Activated CD8-positive, alpha-beta memory T cell treated with anti-CD3 and anti-CD28 coated beads, Interleukin-2, amount 50 U/mL, for 24 hours (primary cell): ENCODE measurements at regions not wholly inside any gene's neighbourhood (a gene's known extent, or its start where the extent isn't known, plus 50 kb on each side); places are given as distances from the start of the nearest gene placed in this dataset.

ENCODE experiments used
- DNase-seq: peaks from one replicate; pipeline ENCODE4 v3.0.0-alpha.2; 2020; ENCODE audit errors: extremely low read depth

GRCh38 chr14:101025696-101026095 is 122.2 kb upstream of the RTL1 start:
- no peak for DNase-seq

GRCh38 chr14:101026341-101026740 is 122.8 kb upstream of the RTL1 start:
- DNase-seq = no peak

- DNase-seq = no peak
These were observed 123.8 kb upstream of the RTL1 start for GRCh38 chr14:101027291-101027690.

- no peak for DNase-seq
These were observed 124.4 kb upstream of the RTL1 start for GRCh38 chr14:101027966-101028365.

GRCh38 chr14:101028971-101029667 is 125.6 kb upstream of the RTL1 start:
- no peak for DNase-seq

GRCh38 chr14:101029668-101030290 is 126.3 kb upstream of the RTL1 start:
- DNase-seq = no peak

GRCh38 chr14:101030586-101030985 is 127.1 kb upstream of the RTL1 start:
- no peak for DNase-seq

- DNase-seq = no peak
These were observed 127.7 kb upstream of the RTL1 start for GRCh38 chr14:101031186-101031585.

- DNase-seq = no peak
These were observed 128.2 kb upstream of the RTL1 start for GRCh38 chr14:101031721-101032120.

- DNase-seq = no peak
These were observed 128.9 kb upstream of the RTL1 start for GRCh38 chr14:101032433-101032832.

- no peak for DNase-seq
These were observed 129.5 kb upstream of the RTL1 start for GRCh38 chr14:101033006-101033405.

GRCh38 chr14:101033446-101034165 is 130.1 kb upstream of the RTL1 start:
- no peak for DNase-seq

GRCh38 chr14:101034986-101035385 is 131.5 kb upstream of the RTL1 start:
- no peak for DNase-seq

GRCh38 chr14:101035466-101036225 is 132.1 kb upstream of the RTL1 start:
- no peak for DNase-seq

- DNase-seq = no peak
These were observed 133.7 kb upstream of the RTL1 start for GRCh38 chr14:101037021-101037817.

- no peak for DNase-seq
These were observed 135.7 kb upstream of the RTL1 start for GRCh38 chr14:101039031-101039754.

- DNase-seq = no peak
These were observed 136.2 kb upstream of the RTL1 start for GRCh38 chr14:101039755-101040138.

- DNase-seq = no peak
These were observed 137.3 kb upstream of the RTL1 start for GRCh38 chr14:101040538-101041442.

- no peak for DNase-seq
These were observed 140.4 kb upstream of the RTL1 start for GRCh38 chr14:101043891-101044290.

- DNase-seq = no peak
These were observed 141.2 kb upstream of the RTL1 start for GRCh38 chr14:101044741-101045140.
